AG04450 (cell line): ENCODE measurements at regions not wholly inside any gene's neighbourhood (a gene's known extent, or its start where the extent isn't known, plus 50 kb on each side); places are given as distances from the start of the nearest gene placed in this dataset.

Experiments used
- CTCF ChIA-PET: fragments of 300-600, 350-600 bp; formaldehyde crosslinking; extraction: SDS; loops from one replicate; lab custom pipeline; 2022; ENCODE audit warnings: antibody characterized with exemption, inconsistent platforms; lab: Charles Lee
- POLR2A ChIA-PET: fragments of 350-600 bp; formaldehyde crosslinking; extraction: SDS; loops from one replicate; lab custom pipeline; 2021; ENCODE audit warnings: antibody characterized with exemption, inconsistent platforms; lab: Yijun Ruan, JAX
- DNase-seq: peaks from one replicate; pipeline ENCODE4 v3.0.0-alpha.2; 2011; ENCODE audit warnings: low read depth, low spot score
- H3K27ac ChIP-seq: one replicate; pipeline ENCODE4 v1.5.1; 2012; ENCODE audit warnings: low read depth, low read length, control low read depth
- H3K27me3 ChIP-seq: one replicate; pipeline ENCODE4 v1.6.0; 2012; ENCODE audit warnings: low read length; ENCODE audit not compliant: control insufficient read depth, insufficient read depth
- H3K4me3 ChIP-seq: 2 replicates; pipeline ENCODE4 v1.5.1; 2011; ENCODE audit warnings: mild to moderate bottlenecking, low read depth, low read length, control low read depth
- H3K9me3 ChIP-seq: 2 replicates; pipeline ENCODE4 v1.5.1; 2012; ENCODE audit warnings: low read length; ENCODE audit not compliant: control insufficient read depth, insufficient read depth
- CTCF ChIP-seq: IDR thresholded peaks from 2 replicates; pipeline ENCODE4 v1.5.1; 2011; ENCODE audit warnings: low read depth, low read length, control low read depth, inconsistent platforms

GRCh38 chrX:122418758-122419157 lies 765.3 kb upstream of the GRIA3 start:
- Histone ChIP-seq H3K27me3 (no peaks in the 10 kb centered on the region), H3K4me3 (no peak overlapping the region), H3K9me3 (no peaks in the 10 kb centered on the region), H3K27ac (no peak overlapping the region)
- DNase-seq: no peak
- ChIA-PET POLR2A (no interaction called here), CTCF (no interaction called here)
- TF ChIP-seq CTCF: no peak

- no peak for TF ChIP-seq CTCF
- no peaks in the 10 kb centered on the region for H3K9me3 ChIP-seq
- ChIA-PET CTCF (no interaction called here), POLR2A (no interaction called here)
- no peak overlapping the region for H3K4me3 ChIP-seq
- H3K27me3 ChIP-seq: no peaks in the 10 kb centered on the region
- no peak overlapping the region for H3K27ac ChIP-seq
- no peak for DNase-seq
These were observed 762.5 kb upstream of the GRIA3 start for GRCh38 chrX:122421434-122422121.

GRCh38 chrX:122422547-122422946 lies 761.5 kb upstream of the GRIA3 start:
- no peak for TF ChIP-seq CTCF
- H3K27me3 ChIP-seq: no peaks in the 10 kb centered on the region
- no peak overlapping the region for H3K27ac ChIP-seq
- CTCF ChIA-PET: no interaction called here
- no peak overlapping the region for H3K4me3 ChIP-seq
- no peak for DNase-seq
- no peaks in the 10 kb centered on the region for H3K9me3 ChIP-seq
- POLR2A ChIA-PET: no interaction called here

GRCh38 chrX:122434942-122435341 lies 749.1 kb upstream of the GRIA3 start:
- TF ChIP-seq CTCF: no peak
- Histone ChIP-seq H3K9me3 (no peaks in the 10 kb centered on the region; the same call in 1 of the 2 replicates), H3K4me3 (no peak overlapping the region), H3K27ac (no peak overlapping the region), H3K27me3 (no peaks in the 10 kb centered on the region)
- POLR2A ChIA-PET: no interaction called here
- CTCF ChIA-PET: no interaction called here
- no peak for DNase-seq

GRCh38 chrX:122439831-122440230 lies 744.2 kb upstream of the GRIA3 start:
- POLR2A ChIA-PET: no interaction called here
- H3K9me3 ChIP-seq: peaks cover 15% of the 10 kb centered on the region
- H3K4me3 ChIP-seq: no peak overlapping the region
- no peaks in the 10 kb centered on the region for H3K27me3 ChIP-seq
- no peak for DNase-seq
- H3K27ac ChIP-seq: no peak overlapping the region
- CTCF ChIA-PET: no interaction called here
- TF ChIP-seq CTCF: no peak
